KMS-11 (cell line): ENCODE measurements at regions not wholly inside any gene's neighbourhood (a gene's known extent, or its start where the extent isn't known, plus 50 kb on each side); places are given as distances from the start of the nearest gene placed in this dataset.

Experiments used
- H2AFZ ChIP-seq: fragments of 200-600 bp; sonication (generic); 2 replicates; pipeline ENCODE4 v1.6.1; 2016; ENCODE audit warnings: antibody characterized with exemption, mixed run types, low read depth
- H3K27ac ChIP-seq: fragments of 200-600 bp; sonication (generic); 2 replicates; pipeline ENCODE4 v1.6.1; 2016; ENCODE audit warnings: mild to moderate bottlenecking, mixed run types
- H3K27me3 ChIP-seq: fragments of 200-600 bp; sonication (generic); 2 replicates; pipeline ENCODE4 v1.6.1; 2017; ENCODE audit warnings: mild to moderate bottlenecking, low read depth, mixed run types, moderate library complexity; ENCODE audit not compliant: insufficient read depth
- H3K36me3 ChIP-seq: fragments of 200-600 bp; sonication (generic); 2 replicates; pipeline ENCODE4 v1.6.1; 2017; ENCODE audit warnings: mild to moderate bottlenecking, mixed run types; ENCODE audit not compliant: insufficient read depth
- H3K4me1 ChIP-seq: fragments of 200-600 bp; sonication (generic); 2 replicates; pipeline ENCODE4 v1.6.1; 2016; ENCODE audit warnings: mild to moderate bottlenecking, low read depth, mixed run types; ENCODE audit not compliant: poor library complexity, severe bottlenecking
- H3K4me2 ChIP-seq: fragments of 200-600 bp; sonication (generic); 2 replicates; pipeline ENCODE4 v1.7.0; 2016; ENCODE audit warnings: mild to moderate bottlenecking, mixed run types
- H3K4me3 ChIP-seq: fragments of 200-600 bp; sonication (generic); IDR thresholded peaks from 2 replicates; pipeline ENCODE4 v1.6.1; 2017; ENCODE audit warnings: low read depth, low read length, mixed read lengths; ENCODE audit not compliant: insufficient read depth
- H3K79me2 ChIP-seq: fragments of 200-600 bp; sonication (generic); 2 replicates; pipeline ENCODE4 v1.6.1; 2016; ENCODE audit warnings: low read depth, mixed run types; ENCODE audit not compliant: insufficient read depth
- H3K9ac ChIP-seq: fragments of 200-600 bp; sonication (generic); 2 replicates; pipeline ENCODE4 v1.6.1; 2016; ENCODE audit warnings: mild to moderate bottlenecking, mixed run types
- H4K20me1 ChIP-seq: fragments of 200-600 bp; sonication (generic); 2 replicates; pipeline ENCODE4 v1.6.1; 2016; ENCODE audit warnings: mild to moderate bottlenecking, mixed run types; ENCODE audit not compliant: insufficient read depth
- TF ChIP-seq, protein P1 (sequence below): fragments of 200-600 bp; sonication (generic); conservative IDR thresholded peaks from 2 replicates; pipeline ENCODE4 v1.6.1; 2017; ENCODE audit warnings: low read depth, mild to moderate bottlenecking, antibody characterized with exemption, low read length, moderate library complexity, mixed read lengths

DNA sequence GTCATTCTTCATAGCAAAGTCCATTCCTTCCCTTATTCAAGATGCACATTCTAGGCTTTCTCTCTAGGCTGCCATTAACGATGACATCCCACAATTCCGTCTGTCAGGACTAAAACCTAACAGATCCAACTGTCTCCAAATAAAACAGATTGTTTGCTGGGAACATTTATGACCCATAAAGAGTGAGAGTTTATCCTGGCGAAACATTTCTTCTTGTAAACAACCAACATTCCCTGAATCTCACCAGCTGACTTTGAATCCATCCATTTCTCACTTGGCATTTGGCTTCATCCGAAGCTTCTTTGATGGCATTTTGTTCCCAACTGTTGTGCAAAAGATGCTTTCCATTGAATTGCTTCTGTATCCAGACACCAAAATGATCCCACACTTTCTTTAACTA is 93.1 kb downstream of the OLIG3 start:
- peaks cover 20% of the 10 kb centered on the region for H3K4me1 ChIP-seq
- H3K36me3 ChIP-seq, result no peaks in the 10 kb centered on the region
- no peak overlapping the region for H2AFZ ChIP-seq
- no peak overlapping the region for H3K27ac ChIP-seq
- H3K4me3 ChIP-seq, result no peak overlapping the region
- no peak overlapping the region for H3K9ac ChIP-seq
- no peak overlapping the region for H3K4me2 ChIP-seq
- H3K27me3 ChIP-seq, result no peaks in the 10 kb centered on the region
- H4K20me1 ChIP-seq, result no peaks in the 10 kb centered on the region
- TF ChIP-seq, protein P1, sequence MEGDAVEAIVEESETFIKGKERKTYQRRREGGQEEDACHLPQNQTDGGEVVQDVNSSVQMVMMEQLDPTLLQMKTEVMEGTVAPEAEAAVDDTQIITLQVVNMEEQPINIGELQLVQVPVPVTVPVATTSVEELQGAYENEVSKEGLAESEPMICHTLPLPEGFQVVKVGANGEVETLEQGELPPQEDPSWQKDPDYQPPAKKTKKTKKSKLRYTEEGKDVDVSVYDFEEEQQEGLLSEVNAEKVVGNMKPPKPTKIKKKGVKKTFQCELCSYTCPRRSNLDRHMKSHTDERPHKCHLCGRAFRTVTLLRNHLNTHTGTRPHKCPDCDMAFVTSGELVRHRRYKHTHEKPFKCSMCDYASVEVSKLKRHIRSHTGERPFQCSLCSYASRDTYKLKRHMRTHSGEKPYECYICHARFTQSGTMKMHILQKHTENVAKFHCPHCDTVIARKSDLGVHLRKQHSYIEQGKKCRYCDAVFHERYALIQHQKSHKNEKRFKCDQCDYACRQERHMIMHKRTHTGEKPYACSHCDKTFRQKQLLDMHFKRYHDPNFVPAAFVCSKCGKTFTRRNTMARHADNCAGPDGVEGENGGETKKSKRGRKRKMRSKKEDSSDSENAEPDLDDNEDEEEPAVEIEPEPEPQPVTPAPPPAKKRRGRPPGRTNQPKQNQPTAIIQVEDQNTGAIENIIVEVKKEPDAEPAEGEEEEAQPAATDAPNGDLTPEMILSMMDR, result no peak
- H3K79me2 ChIP-seq, result no peaks in the 10 kb centered on the region

DNA sequence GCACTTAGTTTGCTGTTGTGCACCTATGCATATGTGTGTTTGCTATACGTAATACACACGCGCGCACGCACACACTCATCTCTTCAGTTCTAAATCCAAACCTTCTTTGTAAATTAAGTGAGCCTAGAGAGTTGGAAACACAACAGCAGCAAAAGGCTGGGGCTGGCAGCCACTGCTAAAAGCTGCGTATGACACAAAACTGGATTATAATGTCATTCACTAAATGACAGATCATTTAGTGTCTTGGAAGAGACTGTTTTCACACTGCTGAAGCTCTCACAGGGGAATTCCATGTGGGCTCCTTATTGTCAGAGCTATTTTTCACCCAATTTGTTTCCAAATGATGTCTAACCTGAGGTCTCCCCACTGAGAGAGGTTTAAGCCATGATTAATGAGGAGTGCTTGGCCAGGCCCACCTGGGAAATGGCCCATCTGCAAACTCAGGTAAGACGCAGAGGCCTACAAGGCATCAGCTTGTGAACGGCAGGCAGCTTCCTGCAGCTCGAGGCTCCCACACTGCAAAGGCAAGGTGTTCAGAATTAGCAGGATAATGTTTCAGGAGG is 94.2 kb downstream of the OLIG3 start:
- TF ChIP-seq, protein P1, result no peak
- no peak overlapping the region for H3K27ac ChIP-seq
- peaks cover 9% of the 10 kb centered on the region for H3K4me1 ChIP-seq
- no peak overlapping the region for H3K4me3 ChIP-seq
- H2AFZ ChIP-seq, result no peak overlapping the region
- no peaks in the 10 kb centered on the region for H3K79me2 ChIP-seq
- H3K4me2 ChIP-seq, result no peak overlapping the region
- no peaks in the 10 kb centered on the region for H4K20me1 ChIP-seq
- no peaks in the 10 kb centered on the region for H3K27me3 ChIP-seq
- no peak overlapping the region for H3K9ac ChIP-seq
- H3K36me3 ChIP-seq, result no peaks in the 10 kb centered on the region

DNA sequence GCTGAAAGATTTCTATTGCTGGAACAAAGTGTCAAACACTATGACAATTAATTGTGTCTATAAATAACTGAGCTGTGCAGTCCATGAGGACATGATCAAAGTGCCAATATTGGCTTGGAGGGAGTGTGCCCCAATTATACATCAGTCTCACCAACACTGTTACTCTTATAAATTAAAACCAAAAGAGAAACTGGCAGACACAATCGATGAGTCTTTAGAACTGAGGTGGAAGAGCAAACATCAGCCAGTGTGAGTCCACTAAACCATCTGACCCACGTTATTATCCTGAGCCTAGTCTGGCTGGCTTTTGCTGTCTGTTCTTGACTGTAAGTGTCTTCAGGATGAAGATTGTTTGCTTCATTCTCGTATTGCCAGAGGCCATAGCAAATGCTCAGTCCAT is 98.9 kb downstream of the OLIG3 start:
- Histone ChIP-seq H2AFZ (no peak overlapping the region), H3K36me3 (no peaks in the 10 kb centered on the region), H3K27me3 (no peaks in the 10 kb centered on the region), H3K4me3 (no peak overlapping the region), H3K27ac (no peak overlapping the region), H3K79me2 (no peaks in the 10 kb centered on the region), H3K4me1 (peaks cover 13% of the 10 kb centered on the region), H3K4me2 (no peak overlapping the region), H4K20me1 (no peaks in the 10 kb centered on the region), H3K9ac (no peak overlapping the region)
- TF ChIP-seq, protein P1, result no peak

DNA sequence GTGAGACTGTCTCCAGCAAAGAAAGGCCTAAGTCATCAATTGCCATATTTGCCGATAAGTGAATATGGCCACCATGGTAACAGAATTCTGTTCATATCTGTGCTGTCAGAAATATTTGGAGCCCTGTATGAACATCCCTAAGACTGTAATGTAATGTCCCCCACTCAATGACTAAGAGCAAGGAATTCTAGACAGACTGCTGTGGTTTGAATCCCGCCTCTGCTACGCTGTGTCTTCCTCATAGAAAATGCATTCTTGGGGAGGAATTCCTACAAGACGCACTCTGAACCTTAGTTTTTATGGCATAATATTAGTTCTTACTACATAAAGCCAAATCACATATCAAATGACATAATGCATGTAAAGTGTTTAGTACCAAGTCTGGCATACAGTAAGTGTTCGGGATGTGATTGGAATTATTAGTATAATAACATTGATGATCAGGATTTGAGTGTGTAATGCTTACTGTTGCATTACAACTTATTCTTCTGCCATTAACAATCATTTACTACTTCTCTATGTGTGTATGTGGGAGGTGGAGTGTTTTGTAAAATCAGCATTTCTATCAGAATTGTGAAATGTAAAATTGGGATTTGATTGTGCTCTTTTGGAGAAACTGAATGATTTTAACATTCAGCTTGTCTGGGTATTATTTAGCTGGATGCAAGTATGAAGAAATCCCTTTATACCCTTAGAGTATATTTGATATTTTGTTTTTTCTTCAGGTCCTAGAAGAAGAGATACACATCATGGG is 103.0 kb downstream of the OLIG3 start:
- Histone ChIP-seq H3K36me3 (no peaks in the 10 kb centered on the region), H3K4me2 (no peak overlapping the region), H3K4me1 (peaks cover 39% of the 10 kb centered on the region), H3K27me3 (no peaks in the 10 kb centered on the region), H3K9ac (no peak overlapping the region), H2AFZ (no peak overlapping the region), H3K27ac (no peak overlapping the region), H3K4me3 (no peak overlapping the region), H3K79me2 (no peaks in the 10 kb centered on the region), H4K20me1 (no peaks in the 10 kb centered on the region)
- TF ChIP-seq, protein P1, result no peak
